ENCODE measurements at regions not wholly inside any gene's neighbourhood (a gene's known extent, or its start where the extent isn't known, plus 50 kb on each side); places are given as distances from the start of the nearest gene placed in this dataset.

- TF ChIP-seq EZH2 (IDR thresholded peaks at IDR 0.05; ENCODE audit: low read length) (no peak), CTCF (optimal IDR thresholded peaks at IDR 0.05 in 1 of 3, IDR thresholded peaks at IDR 0.05 in 1 of 3, conservative IDR thresholded peaks at IDR 0.05 in 1 of 3; ENCODE audit: extremely low read depth in 1 of 3, insufficient read depth in 2 of 3, low read length in 3 of 3) (no peak)
- dilution Hi-C loops (cut with MboI; ENCODE audit: extremely low pct_ligation_motif_present, low sequenced_read_pairs), result no loop called here
- no peak for FAIRE-seq
Observed at GRCh38 chr6:44678252-44678935, 290.9 kb downstream of the CDC5L start.

DNA sequence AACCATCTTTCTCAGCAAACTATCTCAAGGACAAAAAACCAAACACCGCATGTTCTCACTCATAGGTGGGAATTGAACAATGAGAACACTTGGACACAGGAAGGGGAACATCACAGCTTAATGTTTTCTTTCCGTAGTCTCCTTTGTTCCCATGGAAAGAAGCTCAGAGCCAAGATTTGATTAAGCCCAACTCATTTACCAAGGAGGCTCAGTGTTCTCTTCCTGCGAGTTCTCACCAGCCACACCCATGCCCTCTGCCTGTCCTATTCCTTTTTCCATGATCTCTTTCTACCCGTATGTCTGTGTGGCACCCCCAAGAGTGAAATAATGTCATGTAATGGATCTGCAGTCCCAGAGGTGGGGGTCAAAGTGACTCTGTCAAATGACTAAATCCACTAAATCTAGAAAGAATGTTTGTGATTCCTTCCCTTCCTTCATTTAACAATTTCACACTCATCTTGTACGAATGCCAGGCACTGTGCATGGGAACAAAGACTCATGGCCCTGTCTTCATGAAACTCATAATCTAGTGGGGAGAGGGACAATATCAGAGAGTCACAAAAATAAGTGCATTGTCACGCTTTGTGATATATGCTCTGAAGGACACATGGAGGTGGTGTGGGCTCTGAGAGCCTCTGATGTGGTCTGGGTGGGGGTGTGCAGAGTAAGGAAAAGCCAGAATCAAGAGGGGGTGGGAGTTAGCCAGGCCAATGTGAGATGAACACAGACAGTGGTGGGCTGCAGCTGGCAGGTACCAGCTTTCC is 292.1 kb downstream of the CDC5L start:
- no peak for FAIRE-seq
- TF ChIP-seq CTCF (optimal IDR thresholded peaks at IDR 0.05 in 1 of 3, IDR thresholded peaks at IDR 0.05 in 1 of 3, conservative IDR thresholded peaks at IDR 0.05 in 1 of 3; ENCODE audit: extremely low read depth in 1 of 3, insufficient read depth in 2 of 3, low read length in 3 of 3), result no peak
- no peak for TF ChIP-seq EZH2 (IDR thresholded peaks at IDR 0.05; ENCODE audit: low read length)
- H3K4me3 ChIP-seq (ENCODE audit: control insufficient read depth in 2 of 3, extremely low read depth in 1 of 3, insufficient read depth in 2 of 3, low read depth in 1 of 3, low read length in 3 of 3), result no peak overlapping the region
- H3K9me3 ChIP-seq (ENCODE audit: control insufficient read depth, low read depth, low read length), result no peaks in the 10 kb centered on the region
- H3K9ac ChIP-seq (ENCODE audit: control insufficient read depth, extremely low read depth, insufficient read depth, low read length), result peak overlapping the region; percentile 45
- H3K27me3 ChIP-seq (ENCODE audit: control insufficient read depth, extremely low read depth, insufficient read depth, low read length), result no peaks in the 10 kb centered on the region
- dilution Hi-C loops (cut with MboI; ENCODE audit: extremely low pct_ligation_motif_present, low sequenced_read_pairs), result no loop called here
- DNase-seq (ENCODE audit: low read depth, low spot score), result no peak
- peak overlapping the region; percentile 7 for H3K4me2 ChIP-seq (ENCODE audit: control insufficient read depth, extremely low read depth, insufficient read depth, low read depth, low read length)
- peaks cover 34% of the 10 kb centered on the region for H3K4me1 ChIP-seq (ENCODE audit: control insufficient read depth, extremely low read depth, insufficient read depth, low read length)
- no peaks in the 10 kb centered on the region for H3K79me2 ChIP-seq (ENCODE audit: control insufficient read depth, insufficient read depth, low read length)
- no peaks in the 10 kb centered on the region for H3K36me3 ChIP-seq (ENCODE audit: control insufficient read depth in 2 of 2, extremely low read depth in 1 of 2, insufficient read depth in 2 of 2, low read length in 2 of 2)
- no peaks in the 10 kb centered on the region for H4K20me1 ChIP-seq (ENCODE audit: control insufficient read depth, extremely low read depth, insufficient read depth, low read length)
- H2AFZ ChIP-seq (ENCODE audit: control insufficient read depth, low read length), result no peak overlapping the region
- H3K9me1 ChIP-seq (ENCODE audit: control insufficient read depth, extremely low read depth, insufficient read depth, low read length), result no peaks in the 10 kb centered on the region
- H3K27ac ChIP-seq (ENCODE audit: control insufficient read depth, insufficient read depth, low read length), result peak overlapping the region; percentile 56

More at GRCh38 chr6:44678252-44678935, 290.9 kb downstream of the CDC5L start:
- H2AFZ ChIP-seq (ENCODE audit: control insufficient read depth, low read length), result no peak overlapping the region
- H3K4me2 ChIP-seq (ENCODE audit: control insufficient read depth, extremely low read depth, insufficient read depth, low read depth, low read length), result no peak overlapping the region
- no peaks in the 10 kb centered on the region for H3K79me2 ChIP-seq (ENCODE audit: control insufficient read depth, insufficient read depth, low read length)
- no peak overlapping the region for H3K4me3 ChIP-seq (ENCODE audit: control insufficient read depth in 2 of 3, extremely low read depth in 1 of 3, insufficient read depth in 2 of 3, low read depth in 1 of 3, low read length in 3 of 3)
- H3K36me3 ChIP-seq (ENCODE audit: control insufficient read depth in 2 of 2, extremely low read depth in 1 of 2, insufficient read depth in 2 of 2, low read length in 2 of 2), result no peaks in the 10 kb centered on the region
- H3K9me3 ChIP-seq (ENCODE audit: control insufficient read depth, low read depth, low read length), result no peaks in the 10 kb centered on the region
- no peak overlapping the region for H3K9ac ChIP-seq (ENCODE audit: control insufficient read depth, extremely low read depth, insufficient read depth, low read length)
- H4K20me1 ChIP-seq (ENCODE audit: control insufficient read depth, extremely low read depth, insufficient read depth, low read length), result no peaks in the 10 kb centered on the region
- DNase-seq (ENCODE audit: low read depth, low spot score), result no peak
- H3K27ac ChIP-seq (ENCODE audit: control insufficient read depth, insufficient read depth, low read length), result no peak overlapping the region
- no peaks in the 10 kb centered on the region for H3K9me1 ChIP-seq (ENCODE audit: control insufficient read depth, extremely low read depth, insufficient read depth, low read length)
- H3K27me3 ChIP-seq (ENCODE audit: control insufficient read depth, extremely low read depth, insufficient read depth, low read length), result no peaks in the 10 kb centered on the region
- peaks cover 45% of the 10 kb centered on the region for H3K4me1 ChIP-seq (ENCODE audit: control insufficient read depth, extremely low read depth, insufficient read depth, low read length)
